GM21360 (cell line): ENCODE measurements at regions not wholly inside any gene's neighbourhood (a gene's known extent, or its start where the extent isn't known, plus 50 kb on each side); places are given as distances from the start of the nearest gene placed in this dataset.
"Not testable (repeated sequence)": the region's sequence is repeated elsewhere in the genome, so short reads cannot be mapped to it uniquely, and the experiment has no call there.

Source experiments
- ATAC-seq: cut with Tn5 transposase; IDR thresholded peaks from one replicate; pipeline ENCODE4 v1.9.1; 2021; ENCODE audit warnings: mild to moderate bottlenecking, moderate library complexity; ENCODE audit not compliant: unreplicated experiment

- no peak for ATAC-seq
These were observed 1068.1 kb upstream of the PCDH20 start for GRCh38 chr13:62483774-62484173.

- no peak for ATAC-seq
These were observed 1066.7 kb upstream of the PCDH20 start for GRCh38 chr13:62482351-62482750.

GRCh38 chr13:62473944-62474237, 1058.2 kb upstream of the PCDH20 start:
- ATAC-seq: no peak

- no peak for ATAC-seq
These were observed 1057.7 kb upstream of the PCDH20 start for GRCh38 chr13:62473190-62473943.

- ATAC-seq: no peak
These were observed 1038.1 kb upstream of the PCDH20 start for GRCh38 chr13:62453761-62454160.

GRCh38 chr13:62450759-62451158, 1035.1 kb upstream of the PCDH20 start:
- no peak for ATAC-seq

- ATAC-seq: not testable (repeated sequence)
These were observed 1032.2 kb upstream of the PCDH20 start for GRCh38 chr13:62447771-62448382.

GRCh38 chr13:62444805-62445204, 1029.2 kb upstream of the PCDH20 start:
- no peak for ATAC-seq

GRCh38 chr13:62434081-62434480, 1018.4 kb upstream of the PCDH20 start:
- no peak for ATAC-seq

GRCh38 chr13:62433660-62434059, 1018.0 kb upstream of the PCDH20 start:
- no peak for ATAC-seq

- ATAC-seq: no peak
These were observed 1017.3 kb upstream of the PCDH20 start for GRCh38 chr13:62432906-62433305.

GRCh38 chr13:62432295-62432694, 1016.6 kb upstream of the PCDH20 start:
- no peak for ATAC-seq

- ATAC-seq: no peak
These were observed 1016.2 kb upstream of the PCDH20 start for GRCh38 chr13:62431852-62432251.

- no peak for ATAC-seq
These were observed 1003.2 kb upstream of the PCDH20 start for GRCh38 chr13:62418872-62419271.

- ATAC-seq: no peak
These were observed 1002.7 kb upstream of the PCDH20 start for GRCh38 chr13:62418376-62418775.

- no peak for ATAC-seq
These were observed 992.2 kb upstream of the PCDH20 start for GRCh38 chr13:62407871-62408270.

GRCh38 chr13:62388515-62388914, 972.9 kb upstream of the PCDH20 start:
- ATAC-seq: no peak

GRCh38 chr13:62387647-62388046, 972.0 kb upstream of the PCDH20 start:
- ATAC-seq: no peak

- ATAC-seq: not testable (repeated sequence)
These were observed 963.6 kb upstream of the PCDH20 start for GRCh38 chr13:62379241-62379640.

GRCh38 chr13:62377838-62378237, 962.2 kb upstream of the PCDH20 start:
- ATAC-seq: no peak

- ATAC-seq: no peak
These were observed 960.0 kb upstream of the PCDH20 start for GRCh38 chr13:62375653-62376052.

- no peak for ATAC-seq
These were observed 956.1 kb upstream of the PCDH20 start for GRCh38 chr13:62371737-62372136.

- ATAC-seq: not testable (repeated sequence)
These were observed 952.3 kb upstream of the PCDH20 start for GRCh38 chr13:62367971-62368370.
